IMR-90 (cell line): ENCODE measurements at regions not wholly inside any gene's neighbourhood (a gene's known extent, or its start where the extent isn't known, plus 50 kb on each side); places are given as distances from the start of the nearest gene placed in this dataset.

Experiments used
- ATAC-seq: fragments of 200-7000 bp; cut with Tn5 transposase; 2 replicates; pipeline ENCODE4 v1.9.1; 2020; ENCODE audit warnings: low read depth, mild to moderate bottlenecking, moderate library complexity
- BruUV-seq: library from RNA; stranded (reverse); fragments of 400-500 nt; replicated peaks from 2 replicates; lab custom pipeline; 2021; lab: Mats Ljungman, UMichigan
- CTCF ChIA-PET: fragments of 300-600 bp; formaldehyde crosslinking; extraction: SDS; loops from one replicate; lab custom pipeline; 2021; ENCODE audit warnings: antibody characterized with exemption; lab: Yijun Ruan, JAX
- POLR2A ChIA-PET: fragments of 300-600 bp; sonication (Branson Sonifier 250); formaldehyde crosslinking; loops from one replicate; lab custom pipeline; 2022; ENCODE audit warnings: antibody characterized with exemption; ENCODE audit not compliant: unreplicated experiment; lab: Charles Lee
- DNase-seq: peaks from one replicate; pipeline ENCODE4 v3.0.0; 2013
- H2AFZ ChIP-seq: replicated peaks from 2 replicates; pipeline ENCODE3; 2013; ENCODE audit warnings: low read length, mild to moderate bottlenecking; ENCODE audit not compliant: poor library complexity
- H2AK5ac ChIP-seq: 2 replicates; pipeline ENCODE4 v1.6.1; 2013; ENCODE audit warnings: low read depth, low read length, inconsistent platforms
- H2AK9ac ChIP-seq: replicated peaks from 2 replicates; pipeline ENCODE3; 2013; ENCODE audit warnings: mild to moderate bottlenecking, low read depth, low read length, moderate library complexity; ENCODE audit not compliant: poor library complexity
- H2BK120ac ChIP-seq: 2 replicates; pipeline ENCODE4 v1.6.1; 2013; ENCODE audit warnings: low read depth, low read length, inconsistent platforms
- H2BK15ac ChIP-seq: 3 replicates; pipeline ENCODE4 v1.6.1; 2013; ENCODE audit warnings: low read depth, low read length, inconsistent platforms
- H2BK20ac ChIP-seq: 2 replicates; pipeline ENCODE4 v1.6.1; 2013; ENCODE audit warnings: low read depth, mild to moderate bottlenecking, inconsistent platforms, low read length, moderate library complexity
- H2BK5ac ChIP-seq: 2 replicates; pipeline ENCODE4 v1.6.1; 2013; ENCODE audit warnings: mild to moderate bottlenecking, low read depth, low read length, inconsistent platforms; ENCODE audit not compliant: poor library complexity, severe bottlenecking
- H3K14ac ChIP-seq: replicated peaks from 2 replicates; pipeline ENCODE4 v1.6.1; 2013; ENCODE audit warnings: low read depth, low read length, inconsistent platforms
- H3K18ac ChIP-seq: 2 replicates; pipeline ENCODE4 v1.6.1; 2013; ENCODE audit warnings: low read depth, low read length, control low read depth
- H3K23ac ChIP-seq: 2 replicates; pipeline ENCODE4 v1.6.1; 2013; ENCODE audit warnings: low read depth, low read length, inconsistent platforms
- H3K27ac ChIP-seq: 2 replicates; pipeline ENCODE4 v1.5.1; 2013; ENCODE audit warnings: mild to moderate bottlenecking, control low read depth, low read length; ENCODE audit not compliant: insufficient read depth
- H3K27me3 ChIP-seq: 2 replicates; pipeline ENCODE4 v1.6.1; 2013; ENCODE audit warnings: low read length; ENCODE audit not compliant: control insufficient read depth, insufficient read depth
- H3K36me3 ChIP-seq: 2 replicates; pipeline ENCODE4 v1.6.1; 2013; ENCODE audit warnings: low read length, mixed read lengths; ENCODE audit not compliant: control insufficient read depth, insufficient read depth
- H3K4ac ChIP-seq: 2 replicates; pipeline ENCODE4 v1.6.1; 2013; ENCODE audit warnings: low read depth, low read length, inconsistent platforms
- H3K4me1 ChIP-seq: 2 replicates; pipeline ENCODE4 v1.6.1; 2013; ENCODE audit warnings: low read length, mixed read lengths; ENCODE audit not compliant: control insufficient read depth, insufficient read depth
- H3K4me2 ChIP-seq: 2 replicates; pipeline ENCODE4 v1.6.1; 2013; ENCODE audit warnings: low read depth, mild to moderate bottlenecking, control low read depth, low read length, moderate library complexity
- H3K4me3 ChIP-seq: 2 replicates; pipeline ENCODE4 v1.5.1; 2013; ENCODE audit warnings: low read depth, mild to moderate bottlenecking, control low read depth, low read length, moderate library complexity; ENCODE audit not compliant: insufficient read depth
- H3K56ac ChIP-seq: 2 replicates; pipeline ENCODE4 v1.6.1; 2013; ENCODE audit warnings: low read length, inconsistent platforms; ENCODE audit not compliant: insufficient read depth; ENCODE audit errors: extremely low read depth
- H3K79me1 ChIP-seq, 2 experiments: 2 replicates each; pipeline ENCODE4 v1.6.1; 2013; ENCODE audit warnings: low read length in 2 of 2, inconsistent platforms in 1 of 2, low read depth in 1 of 2
- H3K9ac ChIP-seq: 2 replicates; pipeline ENCODE4 v1.6.1; 2013; ENCODE audit warnings: low read depth, low read length, control low read depth
- H3K9me1 ChIP-seq: 2 replicates; pipeline ENCODE4 v1.6.1; 2013; ENCODE audit warnings: low read length, inconsistent platforms; ENCODE audit not compliant: insufficient read depth
- H3K9me3 ChIP-seq: 2 replicates; pipeline ENCODE4 v1.6.1; 2013; ENCODE audit warnings: low read length; ENCODE audit not compliant: control insufficient read depth, insufficient read depth
- H4K20me1 ChIP-seq: 2 replicates; pipeline ENCODE4 v1.6.1; 2013; ENCODE audit warnings: low read length, inconsistent platforms; ENCODE audit not compliant: insufficient read depth
- H4K5ac ChIP-seq: 2 replicates; pipeline ENCODE4 v1.6.1; 2013; ENCODE audit warnings: mild to moderate bottlenecking, low read depth, low read length, control low read depth
- H4K8ac ChIP-seq, 2 experiments: 2 replicates each; pipeline ENCODE4 v1.6.1; 2013; ENCODE audit warnings: low read depth in 2 of 2, low read length in 2 of 2, control low read depth in 1 of 2, inconsistent platforms in 1 of 2
- H4K91ac ChIP-seq: 2 replicates; pipeline ENCODE4 v1.6.1; 2013; ENCODE audit warnings: low read depth, low read length, inconsistent platforms; ENCODE audit not compliant: insufficient read depth
- BHLHE40 ChIP-seq: fragments of 150-350 bp; IDR thresholded peaks from 2 replicates; pipeline ENCODE4 v1.6.1; 2016; ENCODE audit warnings: mild to moderate bottlenecking, low read depth, low read length
- CHD1 ChIP-seq: IDR thresholded peaks from 2 replicates; pipeline ENCODE4 v1.6.1; 2012; ENCODE audit warnings: low read depth, low read length, improper control_type of control experiment
- CTCF ChIP-seq: conservative IDR thresholded peaks from 2 replicates; pipeline ENCODE4 v1.5.1; 2012; ENCODE audit warnings: mild to moderate bottlenecking, low read depth, low read length, improper control_type of control experiment
- FOS ChIP-seq: fragments of 150-350 bp; IDR thresholded peaks from 2 replicates; pipeline ENCODE4 v1.6.1; 2016; ENCODE audit warnings: low read depth, low read length
- MAFK ChIP-seq: IDR thresholded peaks from 2 replicates; pipeline ENCODE4 v1.6.1; 2012; ENCODE audit warnings: low read depth, low read length, improper control_type of control experiment
- MAZ ChIP-seq: IDR thresholded peaks from 2 replicates; pipeline ENCODE4 v1.6.1; 2012; ENCODE audit warnings: low read depth, mild to moderate bottlenecking, low read length, improper control_type of control experiment, moderate library complexity, borderline replicate concordance
- MXI1 ChIP-seq: IDR thresholded peaks from 2 replicates; pipeline ENCODE4 v1.6.1; 2012; ENCODE audit warnings: low read depth, mild to moderate bottlenecking, low read length, moderate library complexity, borderline replicate concordance
- NFE2L2 ChIP-seq: fragments of 150-350 bp; IDR thresholded peaks from 2 replicates; pipeline ENCODE4 v1.6.1; 2016; ENCODE audit warnings: low read depth, mild to moderate bottlenecking, low read length
- POLR2A ChIP-seq: IDR thresholded peaks from 2 replicates; pipeline ENCODE4 v1.6.1; 2012; ENCODE audit warnings: mild to moderate bottlenecking, low read depth, low read length
- WGBS, 2 experiments: methylation state at CpG; one replicate each; pipeline versions ENCODE4 v1.1.5 to v1.1.7; 2013; ENCODE audit warnings: missing lambda C conversion rate in 2 of 2; ENCODE audit not compliant: insufficient read length in 1 of 2; ENCODE audit errors: extremely low coverage in 2 of 2; 5-methylcytosine and 5-hydroxymethylcytosine counted together
- dilution Hi-C: fragments of 300-500 bp; cut with HindIII; formaldehyde crosslinking; loops from one replicate; pipeline ENCODE4 v1.14.3; 2018; ENCODE audit warnings: low sequenced_read_pairs; ENCODE audit not compliant: unreplicated experiment
- in situ Hi-C: fragments of 300-500 bp; cut with MboI; formaldehyde crosslinking; loops from 3 replicates; pipeline ENCODE4 v1.14.3; 2019; ENCODE audit warnings: low sequenced_read_pairs, inconsistent platforms, mixed read lengths
- intact Hi-C: fragments of 100-400 bp; cut with micrococcal nuclease; formaldehyde crosslinking; loops from 2 replicates; pipeline ENCODE4 v1.10.0; 2022
- TF ChIP-seq, protein P1 (sequence below): fragments of 150-350 bp; IDR thresholded peaks from 2 replicates; pipeline ENCODE4 v1.6.1; 2016; ENCODE audit warnings: low read depth, mild to moderate bottlenecking, low read length, moderate library complexity, borderline replicate concordance

GRCh38 chr2:82996217-82996616 lies 1462.9 kb downstream of the SUCLG1 start:
- Histone ChIP-seq H2AK5ac (no peak overlapping the region), H2AFZ (no peak overlapping the region), H2BK120ac (no peak overlapping the region), H3K36me3 (no peaks in the 10 kb centered on the region), H3K9ac (no peak overlapping the region), H3K14ac (no peak overlapping the region), H3K23ac (no peak overlapping the region), H2BK20ac (no peak overlapping the region), H3K79me1 (no peaks in the 10 kb centered on the region), H4K91ac (no peak overlapping the region), H4K5ac (no peak overlapping the region), H3K4me1 (no peaks in the 10 kb centered on the region), H3K4ac (no peak overlapping the region), H2AK9ac (no peak overlapping the region), H4K20me1 (no peaks in the 10 kb centered on the region), H2BK5ac (no peak overlapping the region), H3K18ac (no peak overlapping the region), H3K56ac (no peak overlapping the region), H3K9me1 (no peaks in the 10 kb centered on the region), H2BK15ac (no peak overlapping the region), H4K8ac (no peak overlapping the region), H3K4me3 (no peak overlapping the region), H3K27me3 (no peaks in the 10 kb centered on the region), H3K4me2 (no peak overlapping the region), H3K27ac (no peak overlapping the region), H3K9me3 (no peaks in the 10 kb centered on the region)
- POLR2A ChIA-PET: no interaction called here
- no CpG with 5 or more reads among the region's 3 CpGs for WGBS, 2 experiments
- DNase-seq (no peak), ATAC-seq (no peak)
- TF ChIP-seq NFE2L2: no peak
- TF ChIP-seq FOS: no peak
- TF ChIP-seq MAZ: no peak
- TF ChIP-seq MXI1: no peak
- TF ChIP-seq, protein P1, sequence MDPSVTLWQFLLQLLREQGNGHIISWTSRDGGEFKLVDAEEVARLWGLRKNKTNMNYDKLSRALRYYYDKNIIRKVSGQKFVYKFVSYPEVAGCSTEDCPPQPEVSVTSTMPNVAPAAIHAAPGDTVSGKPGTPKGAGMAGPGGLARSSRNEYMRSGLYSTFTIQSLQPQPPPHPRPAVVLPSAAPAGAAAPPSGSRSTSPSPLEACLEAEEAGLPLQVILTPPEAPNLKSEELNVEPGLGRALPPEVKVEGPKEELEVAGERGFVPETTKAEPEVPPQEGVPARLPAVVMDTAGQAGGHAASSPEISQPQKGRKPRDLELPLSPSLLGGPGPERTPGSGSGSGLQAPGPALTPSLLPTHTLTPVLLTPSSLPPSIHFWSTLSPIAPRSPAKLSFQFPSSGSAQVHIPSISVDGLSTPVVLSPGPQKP: no peak
- TF ChIP-seq POLR2A: no peak
- no peak for TF ChIP-seq MAFK
- no peak for TF ChIP-seq CTCF
- TF ChIP-seq BHLHE40: no peak
- TF ChIP-seq CHD1: no peak
- CTCF ChIA-PET: no interaction called here
- intact Hi-C loops (no loop called here), dilution Hi-C loops (no loop called here), in situ Hi-C loops (no loop called here)
- no TSS peak for BruUV-seq
